ENCODE measurements at regions not wholly inside any gene's neighbourhood (a gene's known extent, or its start where the extent isn't known, plus 50 kb on each side); places are given as distances from the start of the nearest gene placed in this dataset.

- no peak for DNase-seq (ENCODE audit: low read depth in 2 of 2)
These were observed 53.9 kb upstream of the CTLA4 start for GRCh38 chr2:203813684-203814083.

- peak in 1 of 2 donors; percentile 21 for DNase-seq (ENCODE audit: low read depth in 2 of 2)
These were observed 52.7 kb upstream of the CTLA4 start for GRCh38 chr2:203814661-203815540.

- no peak for DNase-seq (ENCODE audit: low read depth in 2 of 2)
These were observed 52.1 kb upstream of the CTLA4 start for GRCh38 chr2:203815541-203815898.

GRCh38 chr2:203817147-203817546, 50.4 kb upstream of the CTLA4 start:
- no peak for DNase-seq (ENCODE audit: low read depth in 2 of 2)
